ENCODE measurements at regions not wholly inside any gene's neighbourhood (a gene's known extent, or its start where the extent isn't known, plus 50 kb on each side); places are given as distances from the start of the nearest gene placed in this dataset.
"Not testable (repeated sequence)": the region's sequence is repeated elsewhere in the genome, so short reads cannot be mapped to it uniquely, and the experiment has no call there.

DNA sequence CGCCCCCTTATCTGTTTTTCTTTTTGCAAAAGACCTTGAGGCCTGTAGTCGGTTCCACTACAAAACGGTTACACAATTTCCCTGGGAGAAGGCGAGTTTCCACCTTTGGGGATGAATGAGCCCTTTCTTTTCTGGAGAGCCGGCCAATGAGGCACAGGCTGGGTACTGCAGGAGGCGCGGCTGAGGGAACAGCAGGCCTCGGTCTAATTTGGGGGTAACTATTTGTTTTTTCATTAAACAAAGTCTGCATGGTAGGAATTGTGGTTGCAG is 129.2 kb downstream of the MYCN start:
- DNase-seq (ENCODE audit: low read depth, low spot score), result no peak

DNA sequence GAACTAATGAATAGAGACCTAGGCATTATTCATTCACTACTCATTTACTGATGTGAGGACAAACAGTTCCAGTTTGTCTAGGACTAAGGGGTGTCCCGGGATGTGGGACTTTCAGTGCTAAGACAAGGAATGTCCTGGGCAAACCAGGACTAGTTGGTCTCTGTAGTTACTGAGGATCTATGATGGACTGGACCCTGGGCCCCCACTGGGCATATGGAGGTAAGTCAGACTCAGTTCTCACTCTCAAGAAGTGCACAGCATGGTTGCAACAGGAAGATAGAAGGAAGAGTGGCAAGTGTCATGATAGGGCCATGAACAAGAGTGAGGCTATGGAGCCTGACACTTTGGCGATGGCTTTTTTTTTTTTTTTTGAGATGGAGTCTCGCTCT is 128.2 kb downstream of the MYCN start:
- no peak for DNase-seq (ENCODE audit: low read depth, low spot score)

DNA sequence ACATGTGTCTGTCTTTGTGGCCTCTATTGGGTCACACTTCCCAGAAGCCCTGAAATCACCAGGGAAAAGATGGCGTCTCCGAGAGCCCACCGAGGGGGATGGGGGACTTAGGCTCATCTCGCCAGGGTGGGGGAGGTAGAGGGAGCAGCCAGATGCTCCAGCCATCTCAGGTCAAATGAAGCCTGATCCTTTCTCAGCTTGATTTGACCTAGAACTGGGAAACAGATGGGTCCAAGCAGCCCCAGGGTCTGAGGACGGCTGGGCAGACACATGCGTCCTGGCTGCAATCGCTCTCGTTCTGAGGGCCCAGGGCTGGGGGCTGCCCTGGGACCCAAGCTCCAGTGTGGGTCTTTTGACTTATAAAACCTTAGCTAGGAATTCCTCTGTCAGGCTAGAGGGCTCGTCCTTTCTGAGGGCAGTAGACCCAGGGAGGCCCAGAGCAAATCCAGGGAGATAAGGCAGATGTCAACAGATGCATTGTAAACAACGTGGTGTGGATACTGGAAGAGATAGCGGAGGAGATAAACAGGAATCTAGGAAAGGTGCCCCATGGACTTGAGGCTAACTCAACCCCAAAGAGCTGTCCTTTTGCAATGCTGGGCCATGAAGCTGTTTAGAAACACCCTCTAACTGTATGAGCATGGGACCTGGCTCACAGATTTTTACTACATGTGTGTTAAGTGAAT is 127.7 kb downstream of the MYCN start:
- DNase-seq (ENCODE audit: low read depth, low spot score), result no peak

DNA sequence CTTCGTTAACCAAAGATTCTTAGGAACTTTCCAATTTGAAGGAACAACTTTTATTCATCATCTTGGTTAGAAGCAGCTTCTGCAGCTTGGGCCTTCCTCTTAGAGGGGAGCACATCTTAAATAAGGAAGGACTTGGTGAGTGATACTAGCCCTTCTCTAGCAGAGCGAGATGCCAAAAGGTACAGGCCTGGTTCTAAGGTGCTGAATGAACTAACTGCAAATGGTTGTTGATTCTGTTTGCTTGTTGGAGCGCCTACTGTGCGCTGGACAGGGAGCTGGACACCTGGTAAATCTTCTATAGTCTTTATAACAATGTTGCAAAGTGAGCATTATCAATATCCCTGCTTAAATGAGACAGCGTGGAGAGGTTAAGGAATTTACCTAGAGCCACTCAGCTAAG is 127.1 kb downstream of the MYCN start:
- DNase-seq (ENCODE audit: low read depth, low spot score), result no peak

DNA sequence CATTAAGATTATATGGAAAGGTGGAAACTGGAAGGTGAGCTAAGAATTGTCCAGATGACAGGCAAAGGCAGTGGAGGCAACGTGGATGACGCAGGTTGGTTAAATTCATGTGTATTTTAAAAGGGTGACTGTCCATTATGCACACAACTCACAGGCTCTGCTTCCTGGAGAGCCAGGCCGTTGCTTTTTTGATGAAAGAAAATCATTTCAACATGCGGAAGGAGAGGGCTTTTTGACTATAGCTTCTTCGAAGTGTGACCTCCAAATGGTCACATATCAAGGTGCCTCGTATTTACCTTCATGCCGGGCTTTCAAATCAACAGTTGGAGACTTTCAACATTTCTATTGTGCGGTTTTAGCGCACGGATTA is 126.7 kb downstream of the MYCN start:
- no peak for DNase-seq (ENCODE audit: low read depth, low spot score)

DNA sequence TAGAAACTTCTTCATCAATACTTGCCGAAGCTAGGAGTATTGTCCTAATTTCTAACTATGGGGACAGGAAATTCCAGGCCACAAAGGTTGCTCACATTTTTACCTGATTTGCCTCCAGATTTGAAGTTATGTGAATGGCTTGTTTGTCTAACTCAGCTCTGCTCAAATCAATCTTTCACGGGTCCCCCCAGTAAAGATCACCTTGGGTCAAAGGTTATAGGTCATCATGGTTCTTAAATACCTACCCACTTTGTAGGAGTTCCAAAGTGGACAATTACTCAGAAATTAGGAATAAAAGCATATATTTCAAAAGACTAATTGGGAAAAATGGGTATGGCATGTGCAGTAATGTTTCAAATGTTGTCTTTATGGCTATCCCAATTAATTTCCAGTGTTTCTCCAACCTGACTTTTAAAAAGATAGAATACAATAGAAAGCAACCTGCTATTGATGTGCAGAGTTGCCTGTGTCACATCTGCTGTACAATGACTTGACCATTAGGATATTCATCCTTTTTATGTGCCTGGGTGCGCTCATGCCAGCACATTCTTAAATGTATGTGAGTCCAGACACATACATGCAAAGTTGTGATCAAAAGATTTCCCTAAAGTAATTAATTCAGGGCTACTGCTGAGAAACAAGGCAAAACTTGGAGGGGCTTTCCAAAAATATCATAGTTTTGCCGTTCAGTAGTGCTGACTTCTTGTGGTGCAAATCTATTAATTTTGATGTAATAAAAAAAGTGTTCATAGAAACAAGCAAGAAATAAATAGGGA is 126.1 kb downstream of the MYCN start:
- no peak for DNase-seq (ENCODE audit: low read depth, low spot score)

DNA sequence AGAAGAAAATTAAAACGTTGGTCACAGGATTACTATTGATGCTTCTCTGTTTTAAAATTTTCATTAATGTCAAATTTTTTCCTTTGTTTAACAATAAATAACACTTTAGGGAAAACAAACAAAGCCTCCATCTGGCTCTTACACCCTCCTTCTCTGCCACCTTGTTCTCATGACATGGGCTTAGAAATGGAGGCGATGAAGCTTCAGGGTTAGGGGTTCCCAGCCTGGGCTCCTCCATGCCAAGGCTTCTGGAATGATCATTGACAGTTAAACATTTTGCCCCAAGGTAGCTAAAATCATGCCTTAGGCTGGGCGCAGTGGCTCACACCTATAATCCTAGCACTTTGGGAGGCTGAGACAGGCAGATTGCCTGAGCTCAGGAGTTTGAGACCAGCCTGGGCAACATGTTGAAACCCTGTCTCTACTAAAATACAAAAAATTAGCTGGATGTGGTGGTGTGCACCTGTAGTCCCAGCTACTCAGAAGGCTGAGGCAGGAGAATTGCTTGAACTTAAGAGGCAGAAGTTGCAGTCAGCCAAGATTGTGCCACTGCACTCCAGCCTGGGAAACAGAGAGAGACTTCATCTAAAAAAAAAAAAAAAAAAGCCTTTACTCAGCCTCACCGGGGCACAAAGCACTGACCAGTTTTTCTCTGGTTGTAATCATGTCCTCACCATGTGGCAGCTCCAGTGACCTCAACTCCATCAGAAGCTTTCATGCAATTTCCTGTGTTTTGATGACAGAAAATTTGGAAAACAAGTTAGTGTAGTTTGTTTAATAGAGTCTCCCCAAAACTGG is 125.1 kb downstream of the MYCN start:
- not testable (repeated sequence) for DNase-seq (ENCODE audit: low read depth, low spot score)

DNA sequence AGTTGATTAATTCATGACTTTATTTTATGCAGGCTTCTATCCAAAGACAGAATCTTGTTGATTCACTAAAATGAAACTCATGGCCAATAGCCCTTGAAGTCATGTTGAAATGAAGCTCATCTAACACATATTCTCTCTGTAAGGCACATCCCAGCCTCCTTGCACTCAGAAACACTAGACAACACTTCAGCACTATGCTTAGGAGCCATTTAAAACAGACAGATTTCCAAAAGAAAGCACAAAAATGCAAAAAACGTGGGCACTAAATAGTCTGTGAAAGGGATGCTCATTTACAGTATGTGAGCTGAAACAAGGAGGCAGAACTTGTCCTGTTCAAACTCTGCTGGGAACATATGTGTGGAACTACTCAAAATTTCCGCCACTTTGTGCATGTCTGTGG is 124.4 kb downstream of the MYCN start:
- DNase-seq (ENCODE audit: low read depth, low spot score), result no peak

DNA sequence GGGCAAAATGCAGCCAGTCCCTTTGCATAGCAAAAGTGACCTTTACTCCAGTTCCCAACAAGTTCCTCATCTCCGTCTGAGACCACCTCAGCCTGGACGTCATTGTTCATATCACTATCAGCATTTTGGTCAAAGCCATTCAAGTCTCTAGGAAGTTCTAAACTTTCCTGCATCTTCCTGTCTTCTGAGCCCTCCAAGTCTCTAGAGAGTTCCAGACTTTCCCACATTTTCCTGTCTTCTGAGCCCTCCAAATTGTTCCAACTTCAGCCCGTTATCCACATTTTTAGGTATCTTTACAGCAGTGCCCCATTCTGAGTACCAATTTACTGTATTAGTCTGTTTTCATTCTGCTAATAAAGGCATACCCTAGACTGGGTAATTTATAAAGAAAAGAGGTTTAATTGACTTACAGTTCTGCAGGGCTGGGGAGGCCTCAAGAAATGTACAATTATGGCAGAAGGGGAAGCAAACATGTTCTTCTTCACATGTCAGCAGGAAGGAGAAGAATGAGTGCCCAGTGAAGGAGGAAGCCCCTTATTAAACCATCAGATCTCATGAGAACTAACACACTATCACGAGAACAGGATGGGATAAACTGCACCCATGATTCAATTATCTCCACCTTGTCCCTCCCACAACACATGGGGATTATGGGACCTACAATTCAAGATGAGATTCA is 123.7 kb downstream of the MYCN start:
- DNase-seq (ENCODE audit: low read depth, low spot score), result no peak

DNA sequence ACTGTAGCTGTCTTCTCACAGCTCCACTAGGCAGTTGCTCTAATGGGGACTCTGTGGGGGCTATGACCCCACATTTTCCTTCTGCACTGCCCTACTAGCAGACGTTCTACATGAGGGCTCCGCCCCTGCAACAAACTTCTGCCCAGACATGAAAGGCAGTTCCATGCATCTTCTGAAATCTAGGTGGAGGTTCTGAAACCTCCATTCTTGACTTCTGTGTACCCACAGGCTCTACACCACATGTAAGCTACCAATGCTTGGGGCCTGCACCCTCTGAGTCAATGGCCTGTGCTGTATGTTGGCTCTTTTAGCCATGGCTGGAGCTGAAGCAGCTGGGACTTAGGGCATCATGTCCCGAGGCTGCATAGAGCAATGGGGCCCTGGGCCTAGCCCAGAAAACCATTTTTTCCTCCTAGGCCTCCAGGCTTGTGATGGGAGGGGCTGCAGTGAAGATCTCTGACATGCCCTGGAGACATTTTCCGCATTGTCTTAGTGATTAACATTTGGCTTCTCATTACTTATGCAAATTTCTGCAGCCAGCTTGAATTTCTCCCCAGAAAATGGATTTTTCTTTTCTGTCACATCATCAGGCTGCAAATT is 123.0 kb downstream of the MYCN start:
- no peak for DNase-seq (ENCODE audit: low read depth, low spot score)

DNA sequence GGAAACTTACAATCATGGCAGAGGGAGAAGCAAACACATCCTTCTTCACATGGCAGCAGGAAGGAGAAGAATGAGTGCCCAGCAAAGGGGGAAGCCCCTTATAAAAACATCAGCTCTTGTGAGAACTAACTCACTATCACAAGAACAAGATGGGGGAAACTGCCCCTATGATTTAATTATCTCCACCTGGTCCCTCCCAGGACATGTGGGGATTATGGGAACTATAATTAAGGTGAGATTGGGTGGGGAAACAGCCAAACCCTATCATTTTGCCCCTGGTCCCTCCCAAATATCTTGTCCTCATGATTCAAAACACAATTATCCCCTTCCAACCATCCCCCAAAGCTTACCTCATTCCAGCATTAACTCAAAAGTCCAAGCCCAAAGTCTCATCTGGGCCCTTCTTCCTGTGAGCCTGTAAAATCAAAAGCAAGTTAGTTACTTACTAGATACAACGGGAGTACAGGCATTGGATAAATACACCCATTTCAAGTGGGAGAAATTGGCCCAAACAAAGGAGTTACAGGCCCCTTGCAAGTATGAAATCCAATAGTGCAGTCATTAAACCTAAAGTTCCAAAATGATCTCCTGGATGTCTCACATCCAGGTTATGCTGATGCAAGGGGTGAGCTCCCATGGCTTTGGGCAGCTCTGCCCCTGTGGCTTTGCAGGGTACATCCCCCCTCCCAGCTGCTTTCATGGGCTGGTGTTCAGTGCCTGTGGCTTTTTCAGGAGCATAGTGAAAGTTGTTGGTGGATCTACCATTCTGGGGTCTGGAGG is 122.3 kb downstream of the MYCN start:
- DNase-seq (ENCODE audit: low read depth, low spot score), result no peak

DNA sequence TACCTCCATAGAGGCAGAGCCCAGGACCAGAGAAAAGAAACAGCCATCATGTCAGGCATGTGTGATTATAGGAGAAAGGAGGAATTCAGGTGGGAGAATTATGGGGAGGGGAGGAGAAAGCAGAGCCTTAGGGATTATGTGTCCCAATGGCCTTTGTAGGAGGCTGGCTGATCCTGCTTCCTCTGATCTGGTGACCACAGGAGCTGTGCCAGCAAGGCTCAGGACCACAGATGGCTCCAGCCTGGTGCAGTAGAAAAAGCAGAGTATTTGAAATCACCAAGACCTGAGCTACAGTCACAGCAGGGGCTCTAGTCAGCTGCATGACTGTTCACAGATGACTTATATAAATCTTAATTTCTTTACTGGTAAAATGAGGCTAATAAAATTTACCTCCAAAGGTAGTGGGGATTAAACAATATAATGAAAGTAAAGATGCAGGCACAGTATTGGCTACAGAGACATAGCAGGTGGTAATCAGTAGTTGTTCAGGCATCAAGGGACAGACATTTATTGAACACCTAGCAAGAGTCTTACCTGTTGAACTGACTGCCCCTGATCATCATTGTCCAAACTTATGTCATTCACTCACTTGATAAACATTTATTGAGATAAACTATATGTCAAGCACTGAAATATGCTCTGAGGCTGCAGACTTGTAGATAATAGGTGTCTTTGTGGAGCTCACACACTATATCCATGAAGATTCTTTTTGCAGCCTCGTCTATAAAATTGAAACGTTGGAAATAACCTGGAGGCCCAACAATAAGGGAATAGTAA is 121.3 kb downstream of the MYCN start:
- no peak for DNase-seq (ENCODE audit: low read depth, low spot score)

DNA sequence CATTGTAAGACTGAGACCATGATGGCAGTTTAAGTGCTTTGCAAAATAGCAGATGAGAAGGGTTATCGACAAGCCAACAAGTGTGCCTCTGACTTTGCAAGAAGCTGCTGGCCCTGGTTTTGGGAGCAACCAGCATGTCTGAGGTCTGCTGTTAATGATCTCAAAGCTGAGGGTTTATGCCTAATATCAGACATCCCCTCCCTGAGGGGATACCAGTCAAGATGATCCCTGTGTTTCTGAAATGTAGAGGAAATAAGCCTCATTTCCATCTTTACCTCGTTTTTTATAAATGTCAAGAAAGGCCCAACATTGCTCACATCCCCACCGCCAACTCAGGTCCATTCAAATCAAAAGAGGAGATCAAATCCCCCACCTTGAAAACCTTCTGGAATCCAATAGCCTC is 120.6 kb downstream of the MYCN start:
- DNase-seq (ENCODE audit: low read depth, low spot score), result no peak

DNA sequence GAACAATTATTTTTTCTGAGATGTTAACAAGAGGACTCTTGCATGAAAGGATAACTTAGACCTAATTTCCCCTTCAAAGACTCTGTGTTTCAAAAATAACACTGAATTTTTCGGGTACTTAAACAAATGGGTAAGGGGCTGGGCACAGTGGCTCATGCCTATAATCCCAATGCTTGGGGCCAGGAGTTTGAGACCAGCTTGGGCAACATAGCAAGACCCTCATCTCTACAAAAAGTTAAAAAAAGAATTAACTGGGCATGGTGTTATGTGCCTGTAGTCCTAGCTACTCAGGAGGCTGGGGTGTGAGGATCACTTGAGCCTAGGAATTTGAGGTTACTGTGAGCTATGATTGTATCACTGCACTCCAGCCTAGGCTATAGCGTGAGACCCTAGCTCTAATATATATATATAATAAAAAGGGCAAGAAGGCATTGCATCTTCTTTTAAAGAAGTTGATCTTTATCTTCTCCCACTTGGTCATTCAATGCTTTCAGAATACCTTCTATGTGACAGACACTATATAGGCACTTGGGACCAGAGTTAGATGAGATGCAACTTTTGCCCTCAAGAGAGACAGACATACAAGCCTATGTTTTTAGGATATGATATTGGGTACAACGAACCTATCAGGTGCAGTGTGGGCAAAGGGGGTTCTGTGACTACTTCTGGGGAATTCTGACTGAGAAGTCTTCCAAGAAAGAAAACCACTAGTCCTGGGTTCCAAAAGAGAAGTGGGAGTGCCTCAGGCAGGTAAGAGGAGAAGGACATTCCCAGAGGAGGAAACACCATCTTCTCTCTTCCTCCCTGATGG is 120.0 kb downstream of the MYCN start:
- DNase-seq (ENCODE audit: low read depth, low spot score), result no peak

DNA sequence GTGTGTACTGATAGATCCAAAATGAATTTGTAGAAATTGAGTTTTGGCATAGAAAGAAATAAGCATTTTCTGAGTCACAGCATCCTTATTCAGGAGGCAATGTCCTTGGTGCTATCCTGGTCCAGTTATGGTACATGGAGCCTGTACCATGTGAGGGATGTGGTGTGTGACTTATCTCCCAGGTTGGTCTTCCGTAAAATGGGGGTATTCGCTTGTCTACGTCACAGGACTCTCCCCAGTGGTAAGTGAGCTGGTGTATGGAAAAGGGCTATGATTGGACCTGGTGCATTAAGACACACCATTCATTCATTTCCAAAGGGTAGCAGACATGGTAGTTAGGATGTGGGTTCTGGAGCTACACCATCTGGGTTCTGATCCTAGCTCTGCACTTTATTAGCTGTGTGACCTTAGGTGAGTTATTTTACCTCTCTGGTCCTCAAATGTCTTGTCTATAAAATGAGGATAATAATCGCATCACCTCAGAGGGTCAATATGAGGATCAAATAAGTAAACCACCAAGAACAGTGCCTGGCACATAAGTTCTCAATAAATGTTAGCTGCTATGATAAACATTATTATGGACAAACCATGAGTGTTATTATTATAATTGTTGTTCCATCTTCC is 119.2 kb downstream of the MYCN start:
- no peak for DNase-seq (ENCODE audit: low read depth, low spot score)

DNA sequence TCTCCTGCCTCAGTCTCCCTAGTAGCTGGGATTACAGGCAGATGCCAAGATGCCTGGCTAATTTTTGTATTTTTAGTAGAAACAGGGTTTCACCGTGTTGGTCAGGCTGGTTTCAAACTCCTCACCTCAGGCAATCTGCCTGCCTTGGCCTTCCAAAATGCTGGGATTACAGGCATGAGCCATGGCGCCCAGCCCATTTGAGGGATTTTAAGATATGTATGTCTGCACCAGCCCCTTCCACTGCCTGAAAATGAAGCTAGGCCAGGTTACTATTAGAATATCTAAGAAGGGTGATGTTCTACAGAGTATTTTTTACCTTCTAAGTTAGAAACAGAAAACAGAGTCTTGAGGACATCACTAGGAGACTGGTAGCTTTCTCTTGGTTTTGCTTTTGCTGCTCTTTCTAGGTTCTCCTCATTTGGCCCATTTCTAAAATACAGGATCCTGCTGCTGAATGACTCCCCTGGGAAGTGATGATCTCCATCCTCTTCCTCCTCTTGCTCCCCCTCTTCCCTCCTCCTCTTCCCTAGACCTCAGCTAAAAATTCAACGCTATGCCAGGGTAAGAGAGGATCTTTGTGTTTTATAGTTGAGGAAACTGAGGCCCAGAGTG is 118.5 kb downstream of the MYCN start:
- no peak for DNase-seq (ENCODE audit: low read depth, low spot score)

DNA sequence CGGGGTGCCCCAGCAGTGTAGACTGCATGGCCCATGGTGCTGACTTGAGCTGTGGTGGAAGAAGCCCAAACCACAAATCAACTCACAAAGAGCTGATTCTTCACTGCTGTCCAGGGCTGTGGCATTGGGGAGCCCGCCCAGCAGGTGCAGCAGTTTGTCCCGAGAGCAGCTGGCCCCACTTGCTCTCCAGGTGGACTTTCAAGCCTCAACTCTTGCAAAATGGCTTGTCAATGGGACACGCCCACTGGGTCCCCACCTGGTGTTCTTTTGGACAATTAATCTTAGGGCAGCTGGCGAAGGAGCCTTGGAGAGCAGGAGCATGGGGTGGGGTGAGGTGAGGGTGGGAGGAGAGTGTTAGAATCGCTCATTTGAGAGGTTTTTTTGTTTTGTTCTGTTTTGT is 117.9 kb downstream of the MYCN start:
- DNase-seq (ENCODE audit: low read depth, low spot score), result no peak

DNA sequence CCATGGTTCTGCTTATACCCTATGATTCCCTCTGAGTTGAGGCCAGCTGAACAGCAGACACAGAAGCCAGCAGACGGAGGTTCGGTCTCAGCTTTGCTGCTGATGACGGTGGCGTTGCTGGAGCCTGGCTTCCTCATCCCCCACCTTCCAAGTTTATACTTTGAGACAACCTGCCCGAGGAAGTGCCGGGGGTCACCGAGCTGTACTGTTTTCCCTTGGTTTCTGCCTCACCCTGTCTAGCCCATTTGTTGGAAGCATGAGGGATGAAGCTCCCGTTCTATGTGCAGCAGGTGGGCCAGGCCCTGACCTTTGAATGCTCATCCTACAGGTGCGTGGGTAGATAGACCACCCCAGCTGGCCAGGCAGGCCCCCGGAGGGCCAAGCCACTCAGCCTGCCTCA is 117.3 kb downstream of the MYCN start:
- DNase-seq (ENCODE audit: low read depth, low spot score), result no peak

All from iPS DF 19.7 (cell line).